ENCODE measurements at regions not wholly inside any gene's neighbourhood (a gene's known extent, or its start where the extent isn't known, plus 50 kb on each side); places are given as distances from the start of the nearest gene placed in this dataset.
"Not testable (repeated sequence)": the region's sequence is repeated elsewhere in the genome, so short reads cannot be mapped to it uniquely, and the experiment has no call there.

GRCh38 chr7:51428217-51428887 is 111.7 kb upstream of the COBL start:
- no peak for DNase-seq (ENCODE audit: low spot score in 2 of 2)
- H3K4me1 ChIP-seq, result no peaks in the 10 kb centered on the region
- H3K27me3 ChIP-seq, result peaks cover 0 to 9% of the 10 kb centered on the region in 2 donors
- no peak for TF ChIP-seq CTCF (IDR thresholded peaks at IDR 0.05)
- TF ChIP-seq POLR2AphosphoS5 (IDR thresholded peaks at IDR 0.05), result no peak
- TF ChIP-seq POLR2A (IDR thresholded peaks at IDR 0.05), result no peak
- H3K36me3 ChIP-seq, result no peaks in the 10 kb centered on the region
- no peaks in the 10 kb centered on the region for H3K9me3 ChIP-seq
- intact Hi-C loops (cut with DNase I; ENCODE audit: low total_unique reads), result no loop called here
- H3K4me3 ChIP-seq, result no peak overlapping the region
- no peak overlapping the region for H3K27ac ChIP-seq

- intact Hi-C loops (cut with DNase I; ENCODE audit: low total_unique reads), result no loop called here
- TF ChIP-seq POLR2AphosphoS5 (IDR thresholded peaks at IDR 0.05) (no peak), CTCF (IDR thresholded peaks at IDR 0.05) (no peak), POLR2A (IDR thresholded peaks at IDR 0.05) (no peak)
- H3K27ac ChIP-seq, result no peak overlapping the region
- H3K27me3 ChIP-seq, result peaks cover 0 to 9% of the 10 kb centered on the region in 2 donors
- H3K4me3 ChIP-seq, result no peak overlapping the region
- no peaks in the 10 kb centered on the region for H3K9me3 ChIP-seq
- no peaks in the 10 kb centered on the region for H3K4me1 ChIP-seq
- H3K36me3 ChIP-seq, result no peaks in the 10 kb centered on the region
- no peak for DNase-seq (ENCODE audit: low spot score in 2 of 2)
Observed at GRCh38 chr7:51426163-51426562, 109.6 kb upstream of the COBL start.

- DNase-seq (ENCODE audit: low spot score in 2 of 2); intact Hi-C loops (cut with DNase I; ENCODE audit: low total_unique reads); H3K4me3 ChIP-seq; H3K36me3 ChIP-seq; H3K27me3 ChIP-seq; H3K4me1 ChIP-seq; H3K27ac ChIP-seq; H3K9me3 ChIP-seq: not testable (repeated sequence)
Observed at GRCh38 chr7:51409934-51410333, 93.3 kb upstream of the COBL start.

- H3K36me3 ChIP-seq; H3K9me3 ChIP-seq; H3K27me3 ChIP-seq; H3K4me3 ChIP-seq; DNase-seq (ENCODE audit: low spot score in 2 of 2); H3K27ac ChIP-seq; H3K4me1 ChIP-seq; intact Hi-C loops (cut with DNase I; ENCODE audit: low total_unique reads): not testable (repeated sequence)
Observed at GRCh38 chr7:51397608-51398007, 81.0 kb upstream of the COBL start.

- peaks cover 0 to 11% of the 10 kb centered on the region in 2 donors for H3K9me3 ChIP-seq
- H3K27ac ChIP-seq; H3K36me3 ChIP-seq; DNase-seq (ENCODE audit: low spot score in 2 of 2); H3K27me3 ChIP-seq; H3K4me3 ChIP-seq; H3K4me1 ChIP-seq; intact Hi-C loops (cut with DNase I; ENCODE audit: low total_unique reads): not testable (repeated sequence)
Observed at GRCh38 chr7:51393003-51393402, 76.4 kb upstream of the COBL start.

- H3K27ac ChIP-seq; intact Hi-C loops (cut with DNase I; ENCODE audit: low total_unique reads); DNase-seq (ENCODE audit: low spot score in 2 of 2); H3K36me3 ChIP-seq; H3K4me3 ChIP-seq; H3K4me1 ChIP-seq; H3K27me3 ChIP-seq: not testable (repeated sequence)
- H3K9me3 ChIP-seq, result peaks cover 0 to 11% of the 10 kb centered on the region in 2 donors
Observed at GRCh38 chr7:51389952-51390351, 73.3 kb upstream of the COBL start.

- H3K36me3 ChIP-seq; H3K4me1 ChIP-seq; DNase-seq (ENCODE audit: low spot score in 2 of 2); H3K27me3 ChIP-seq; H3K4me3 ChIP-seq; H3K27ac ChIP-seq; intact Hi-C loops (cut with DNase I; ENCODE audit: low total_unique reads): not testable (repeated sequence)
- H3K9me3 ChIP-seq, result peaks cover 0 to 11% of the 10 kb centered on the region in 2 donors
Observed at GRCh38 chr7:51389216-51389812, 72.7 kb upstream of the COBL start.

- H3K4me3 ChIP-seq; H3K4me1 ChIP-seq; H3K27me3 ChIP-seq; H3K27ac ChIP-seq; intact Hi-C loops (cut with DNase I; ENCODE audit: low total_unique reads); DNase-seq (ENCODE audit: low spot score in 2 of 2); H3K36me3 ChIP-seq: not testable (repeated sequence)
- H3K9me3 ChIP-seq, result peaks cover 0 to 11% of the 10 kb centered on the region in 2 donors
Observed at GRCh38 chr7:51388241-51388640, 71.6 kb upstream of the COBL start.

- peaks cover 0 to 11% of the 10 kb centered on the region in 2 donors for H3K9me3 ChIP-seq
- intact Hi-C loops (cut with DNase I; ENCODE audit: low total_unique reads); H3K4me1 ChIP-seq; H3K4me3 ChIP-seq; H3K36me3 ChIP-seq; DNase-seq (ENCODE audit: low spot score in 2 of 2); H3K27me3 ChIP-seq; H3K27ac ChIP-seq: not testable (repeated sequence)
Observed at GRCh38 chr7:51386806-51387568, 70.4 kb upstream of the COBL start.

GRCh38 chr7:51386184-51386583 is 69.6 kb upstream of the COBL start:
- H3K27ac ChIP-seq; H3K4me3 ChIP-seq; H3K36me3 ChIP-seq; intact Hi-C loops (cut with DNase I; ENCODE audit: low total_unique reads); H3K27me3 ChIP-seq; H3K4me1 ChIP-seq; DNase-seq (ENCODE audit: low spot score in 2 of 2): not testable (repeated sequence)
- H3K9me3 ChIP-seq, result peaks cover 0 to 11% of the 10 kb centered on the region in 2 donors

GRCh38 chr7:51382243-51382642 is 65.6 kb upstream of the COBL start:
- DNase-seq (ENCODE audit: low spot score in 2 of 2); H3K27ac ChIP-seq; H3K9me3 ChIP-seq; H3K4me3 ChIP-seq; H3K27me3 ChIP-seq; H3K36me3 ChIP-seq; intact Hi-C loops (cut with DNase I; ENCODE audit: low total_unique reads); H3K4me1 ChIP-seq: not testable (repeated sequence)

Measured in breast epithelium (tissue), 4 donors.